Endothelial cell (in vitro differentiated cells): ENCODE measurements at regions not wholly inside any gene's neighbourhood (a gene's known extent, or its start where the extent isn't known, plus 50 kb on each side); places are given as distances from the start of the nearest gene placed in this dataset.

Experiments used
- DNase-seq: peaks from one replicate; pipeline ENCODE4 v3.0.0; 2021; ENCODE audit warnings: low spot score
- H3K27ac Mint-ChIP-seq: one replicate; pipeline ENCODE4 v1.8.0; 2021; ENCODE audit warnings: mixed read lengths, inconsistent platforms; ENCODE audit not compliant: unreplicated experiment
- H3K27me3 Mint-ChIP-seq: one replicate; pipeline ENCODE4 v1.8.0; 2021; ENCODE audit warnings: mild to moderate bottlenecking, moderate library complexity, mixed read lengths, inconsistent platforms; ENCODE audit not compliant: unreplicated experiment
- H3K36me3 Mint-ChIP-seq: one replicate; pipeline ENCODE4 v1.8.0; 2021; ENCODE audit warnings: mild to moderate bottlenecking, low read depth, mixed read lengths, inconsistent platforms; ENCODE audit not compliant: unreplicated experiment
- H3K4me1 Mint-ChIP-seq: one replicate; pipeline ENCODE4 v1.8.0; 2021; ENCODE audit warnings: mild to moderate bottlenecking, mixed read lengths, inconsistent platforms; ENCODE audit not compliant: unreplicated experiment
- H3K4me3 Mint-ChIP-seq: one replicate; pipeline ENCODE4 v1.8.0; 2021; ENCODE audit warnings: mild to moderate bottlenecking, mixed read lengths, inconsistent platforms; ENCODE audit not compliant: unreplicated experiment
- H3K9me3 Mint-ChIP-seq: one replicate; pipeline ENCODE4 v1.8.0; 2021; ENCODE audit warnings: mixed read lengths, inconsistent platforms; ENCODE audit not compliant: unreplicated experiment
- CTCF ChIP-seq: fragments of 200-600 bp; sonication (generic); IDR thresholded peaks from one replicate; pipeline ENCODE4 v1.5.0; 2021; ENCODE audit warnings: antibody characterized with exemption; ENCODE audit not compliant: unreplicated experiment

GRCh38 chr7:54814401-54814800, 55.4 kb upstream of the SEC61G start:
- peaks cover 26% of the 10 kb centered on the region for H3K4me1 Mint-ChIP-seq

GRCh38 chr7:54817152-54817551, 58.1 kb upstream of the SEC61G start:
- H3K36me3 Mint-ChIP-seq = no peaks in the 10 kb centered on the region
- H3K4me1 Mint-ChIP-seq = peaks cover 11% of the 10 kb centered on the region
- DNase-seq = no peak
- H3K4me3 Mint-ChIP-seq = no peak overlapping the region
- H3K27me3 Mint-ChIP-seq = no peaks in the 10 kb centered on the region
- no peak overlapping the region for H3K27ac Mint-ChIP-seq
- no peak for TF ChIP-seq CTCF
- H3K9me3 Mint-ChIP-seq = no peaks in the 10 kb centered on the region

More at GRCh38 chr7:54814401-54814800, 55.4 kb upstream of the SEC61G start:
- Mint-ChIP-seq H3K9me3 (no peaks in the 10 kb centered on the region), H3K36me3 (no peaks in the 10 kb centered on the region), H3K27ac (no peak overlapping the region), H3K4me3 (no peak overlapping the region), H3K27me3 (no peaks in the 10 kb centered on the region)
- no peak for DNase-seq
- no peak for TF ChIP-seq CTCF

GRCh38 chr7:54823776-54824175, 64.8 kb upstream of the SEC61G start:
- H3K36me3 Mint-ChIP-seq = no peaks in the 10 kb centered on the region
- no peak for DNase-seq
- peak overlapping the region; percentile 89 for H3K27ac Mint-ChIP-seq
- TF ChIP-seq CTCF = no peak
- no peak overlapping the region for H3K4me3 Mint-ChIP-seq
- H3K27me3 Mint-ChIP-seq = no peaks in the 10 kb centered on the region
- H3K9me3 Mint-ChIP-seq = peaks cover 4% of the 10 kb centered on the region
- H3K4me1 Mint-ChIP-seq = peaks cover 16% of the 10 kb centered on the region

- H3K9me3 Mint-ChIP-seq = peaks cover 4% of the 10 kb centered on the region
- no peaks in the 10 kb centered on the region for H3K27me3 Mint-ChIP-seq
- TF ChIP-seq CTCF = no peak
- H3K4me3 Mint-ChIP-seq = no peak overlapping the region
- peaks cover 16% of the 10 kb centered on the region for H3K4me1 Mint-ChIP-seq
- no peaks in the 10 kb centered on the region for H3K36me3 Mint-ChIP-seq
- H3K27ac Mint-ChIP-seq = no peak overlapping the region
- no peak for DNase-seq
These were observed 65.6 kb upstream of the SEC61G start for GRCh38 chr7:54824655-54825054.

GRCh38 chr7:54825368-54825767, 66.4 kb upstream of the SEC61G start:
- no peak for DNase-seq
- no peak for TF ChIP-seq CTCF
- Mint-ChIP-seq H3K27me3 (no peaks in the 10 kb centered on the region), H3K9me3 (peaks cover 4% of the 10 kb centered on the region), H3K4me1 (peaks cover 16% of the 10 kb centered on the region), H3K27ac (no peak overlapping the region), H3K4me3 (no peak overlapping the region), H3K36me3 (no peaks in the 10 kb centered on the region)
